HUES6 (cell line): ENCODE measurements at regions not wholly inside any gene's neighbourhood (a gene's known extent, or its start where the extent isn't known, plus 50 kb on each side); places are given as distances from the start of the nearest gene placed in this dataset.

Source experiments
- H3K27ac ChIP-seq: 2 replicates; pipeline ENCODE4 v1.7.0; 2013; ENCODE audit warnings: low read depth, mild to moderate bottlenecking, low read length, inconsistent platforms
- H3K27me3 ChIP-seq: 2 replicates; pipeline ENCODE4 v1.6.1; 2013; ENCODE audit warnings: low read length; ENCODE audit not compliant: control insufficient read depth, insufficient read depth
- H3K36me3 ChIP-seq: 2 replicates; pipeline ENCODE4 v1.6.1; 2013; ENCODE audit warnings: low read length; ENCODE audit not compliant: control insufficient read depth, insufficient read depth
- H3K4me1 ChIP-seq: 2 replicates; pipeline ENCODE4 v1.6.1; 2013; ENCODE audit warnings: low read length; ENCODE audit not compliant: control insufficient read depth, insufficient read depth
- H3K4me3 ChIP-seq: 2 replicates; pipeline ENCODE4 v1.5.1; 2013; ENCODE audit warnings: low read depth, low read length
- H3K9ac ChIP-seq: one replicate; pipeline ENCODE4 v1.6.1; 2013; ENCODE audit warnings: mild to moderate bottlenecking, low read length
- H3K9me3 ChIP-seq: 2 replicates; pipeline ENCODE4 v1.6.1; 2013; ENCODE audit warnings: low read depth, low read length; ENCODE audit not compliant: control insufficient read depth, insufficient read depth

DNA sequence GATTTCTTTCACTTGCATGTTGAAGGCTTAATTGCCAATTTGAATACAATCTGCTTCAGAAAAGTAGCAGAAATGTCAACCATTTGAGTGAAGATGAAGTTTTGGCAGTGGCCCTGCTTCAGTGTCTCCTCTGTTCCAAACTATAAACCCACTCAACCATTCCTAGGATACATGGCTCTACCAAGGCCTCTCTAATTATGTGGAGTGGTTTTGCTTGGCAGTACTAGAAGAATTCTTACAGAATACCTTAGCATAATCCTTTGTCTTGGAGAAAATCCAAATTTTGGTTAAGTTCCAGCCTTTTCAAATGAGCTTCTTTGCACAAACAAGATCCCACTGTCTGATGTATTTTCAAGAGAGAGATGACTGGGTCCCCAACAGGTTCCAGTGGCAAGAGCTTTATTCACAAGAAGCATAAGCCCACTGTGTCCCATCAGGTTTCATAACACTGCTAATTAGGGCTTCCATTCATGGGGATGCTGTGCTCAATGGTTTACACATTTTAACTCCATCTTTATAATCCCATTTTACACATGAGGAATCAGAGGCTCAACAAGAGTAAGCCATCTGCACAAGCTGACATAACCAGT, 234.5 kb downstream of the IPO8 start:
- Histone ChIP-seq H3K27me3 (no peaks in the 10 kb centered on the region), H3K9me3 (no peaks in the 10 kb centered on the region), H3K36me3 (no peaks in the 10 kb centered on the region), H3K4me1 (no peaks in the 10 kb centered on the region; the same call in 1 of the 2 replicates), H3K4me3 (no peak overlapping the region), H3K27ac (no peak overlapping the region), H3K9ac (no peak overlapping the region)

DNA sequence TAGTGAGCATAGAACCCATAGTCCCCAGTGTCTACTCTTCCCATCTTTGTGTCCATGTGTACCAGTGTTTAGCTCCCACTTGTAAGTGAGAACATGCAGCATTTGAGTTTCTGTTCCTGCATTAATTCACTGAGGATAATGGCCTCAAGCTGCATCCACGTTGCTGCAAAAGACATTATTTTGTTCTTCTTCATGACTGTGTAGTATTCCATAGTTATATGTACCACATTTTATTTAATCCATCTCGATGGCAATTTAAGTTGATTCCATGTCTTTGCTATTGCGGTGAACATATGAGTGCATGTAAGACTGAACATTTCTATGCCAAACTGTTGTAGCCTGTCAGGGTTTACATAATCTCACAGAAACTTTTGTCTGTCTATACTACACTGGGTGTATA, 237.2 kb downstream of the IPO8 start:
- H3K4me3 ChIP-seq: no peak overlapping the region
- H3K36me3 ChIP-seq: no peaks in the 10 kb centered on the region
- no peak overlapping the region for H3K9ac ChIP-seq
- no peak overlapping the region for H3K27ac ChIP-seq
- H3K4me1 ChIP-seq: no peaks in the 10 kb centered on the region; the same call in 1 of the 2 replicates
- no peaks in the 10 kb centered on the region for H3K9me3 ChIP-seq
- H3K27me3 ChIP-seq: no peaks in the 10 kb centered on the region

DNA sequence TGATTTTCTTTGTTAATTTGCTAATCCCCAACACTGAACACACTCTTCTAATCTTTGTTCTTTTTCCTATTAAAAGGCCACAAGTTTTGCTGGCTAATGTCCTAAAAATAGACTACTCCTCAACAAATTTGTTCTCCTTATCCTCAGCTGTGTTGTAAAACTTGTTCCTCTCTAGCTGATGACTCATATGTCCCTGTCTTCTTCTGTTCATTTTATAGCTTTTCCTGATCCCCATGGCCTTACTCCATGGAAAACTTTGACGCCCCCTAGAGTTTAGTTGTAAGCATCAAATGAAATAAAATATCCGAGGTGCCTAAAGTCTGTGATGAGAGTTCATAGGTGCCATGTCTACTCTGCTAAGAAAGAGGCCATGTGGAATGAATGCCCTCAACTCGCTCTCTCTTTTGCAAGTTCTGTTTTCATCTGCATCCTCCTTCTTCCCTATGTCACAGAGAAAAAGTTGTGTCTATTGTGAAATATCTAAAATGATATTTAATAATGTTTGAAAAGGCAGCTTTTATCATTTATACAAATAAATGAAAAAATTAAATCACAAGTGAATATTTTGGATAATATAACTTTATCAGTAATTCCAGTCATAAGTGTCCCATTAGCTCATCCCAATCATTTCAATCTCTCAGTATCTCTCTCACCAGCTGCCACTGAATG, 237.9 kb downstream of the IPO8 start:
- H3K27me3 ChIP-seq: no peaks in the 10 kb centered on the region
- H3K9ac ChIP-seq: no peak overlapping the region
- no peaks in the 10 kb centered on the region for H3K9me3 ChIP-seq
- H3K4me3 ChIP-seq: no peak overlapping the region
- H3K4me1 ChIP-seq: no peaks in the 10 kb centered on the region; the same call in 1 of the 2 replicates
- H3K36me3 ChIP-seq: no peaks in the 10 kb centered on the region
- H3K27ac ChIP-seq: no peak overlapping the region

DNA sequence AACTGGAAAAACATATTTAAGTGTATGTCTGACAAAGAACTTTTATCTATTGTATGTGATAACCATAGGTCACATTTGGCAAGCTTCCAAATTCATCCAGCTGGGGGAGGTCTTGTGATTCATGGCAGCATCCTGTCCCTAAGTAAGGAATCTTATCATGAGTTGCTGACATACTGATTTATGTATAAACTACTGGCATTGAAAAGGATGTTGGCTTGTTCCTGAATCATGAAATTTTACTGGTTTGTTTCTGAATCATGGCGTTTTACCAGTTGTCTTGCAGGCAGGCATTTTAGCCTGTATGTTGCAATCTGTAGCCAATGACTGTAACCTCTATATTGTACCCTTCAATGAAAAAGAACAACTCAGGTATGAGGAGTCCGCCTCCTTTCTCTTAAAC, 244.8 kb downstream of the IPO8 start:
- peaks cover 7% of the 10 kb centered on the region for H3K9me3 ChIP-seq
- H3K9ac ChIP-seq: no peak overlapping the region
- no peaks in the 10 kb centered on the region for H3K36me3 ChIP-seq
- H3K4me1 ChIP-seq: no peaks in the 10 kb centered on the region
- H3K27ac ChIP-seq: no peak overlapping the region
- no peak overlapping the region for H3K4me3 ChIP-seq
- H3K27me3 ChIP-seq: no peaks in the 10 kb centered on the region

DNA sequence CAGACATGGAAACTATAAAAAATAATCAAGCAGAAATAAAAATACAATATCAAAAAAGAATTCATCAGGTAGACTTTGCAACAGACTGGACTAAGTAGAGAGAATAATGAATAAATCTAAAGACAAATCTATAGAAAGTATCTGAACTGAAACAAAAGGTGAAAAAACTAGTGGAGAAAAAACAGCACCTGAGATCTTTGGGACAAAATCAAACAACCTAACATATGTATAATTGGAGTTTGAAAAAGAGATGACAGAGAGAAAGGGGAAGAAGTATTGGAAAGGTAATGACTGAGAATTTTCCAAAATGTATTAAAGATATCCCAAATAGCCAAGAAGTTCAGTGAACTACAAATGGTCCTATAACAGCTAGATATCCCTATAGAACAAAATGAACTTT, 245.4 kb downstream of the IPO8 start:
- Histone ChIP-seq H3K27ac (no peak overlapping the region), H3K4me1 (no peaks in the 10 kb centered on the region), H3K9me3 (peaks cover 7% of the 10 kb centered on the region), H3K27me3 (no peaks in the 10 kb centered on the region), H3K36me3 (no peaks in the 10 kb centered on the region), H3K4me3 (no peak overlapping the region), H3K9ac (no peak overlapping the region)

DNA sequence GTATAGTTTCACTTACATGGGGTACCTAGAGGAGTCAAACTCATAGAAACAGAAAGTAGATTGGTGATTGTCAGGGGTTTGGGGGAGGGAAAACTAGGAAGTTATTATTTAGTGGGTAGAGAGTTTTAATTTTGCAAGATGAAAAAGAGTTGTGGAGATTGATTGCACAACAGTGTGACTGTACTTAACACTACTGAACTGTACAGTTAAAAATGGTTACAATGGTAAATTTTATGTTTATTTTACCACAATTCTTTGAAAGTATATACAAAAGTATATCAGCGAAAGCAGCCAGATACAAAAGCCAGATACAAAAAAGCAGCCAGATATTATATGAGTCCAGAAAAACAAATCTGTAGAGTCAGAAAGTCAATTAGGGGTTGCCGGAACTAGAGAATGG, 247.6 kb downstream of the IPO8 start:
- H3K9me3 ChIP-seq: peaks cover 7% of the 10 kb centered on the region
- H3K27me3 ChIP-seq: no peaks in the 10 kb centered on the region
- H3K9ac ChIP-seq: no peak overlapping the region
- H3K4me3 ChIP-seq: no peak overlapping the region
- H3K36me3 ChIP-seq: no peaks in the 10 kb centered on the region
- no peak overlapping the region for H3K27ac ChIP-seq
- H3K4me1 ChIP-seq: no peaks in the 10 kb centered on the region

DNA sequence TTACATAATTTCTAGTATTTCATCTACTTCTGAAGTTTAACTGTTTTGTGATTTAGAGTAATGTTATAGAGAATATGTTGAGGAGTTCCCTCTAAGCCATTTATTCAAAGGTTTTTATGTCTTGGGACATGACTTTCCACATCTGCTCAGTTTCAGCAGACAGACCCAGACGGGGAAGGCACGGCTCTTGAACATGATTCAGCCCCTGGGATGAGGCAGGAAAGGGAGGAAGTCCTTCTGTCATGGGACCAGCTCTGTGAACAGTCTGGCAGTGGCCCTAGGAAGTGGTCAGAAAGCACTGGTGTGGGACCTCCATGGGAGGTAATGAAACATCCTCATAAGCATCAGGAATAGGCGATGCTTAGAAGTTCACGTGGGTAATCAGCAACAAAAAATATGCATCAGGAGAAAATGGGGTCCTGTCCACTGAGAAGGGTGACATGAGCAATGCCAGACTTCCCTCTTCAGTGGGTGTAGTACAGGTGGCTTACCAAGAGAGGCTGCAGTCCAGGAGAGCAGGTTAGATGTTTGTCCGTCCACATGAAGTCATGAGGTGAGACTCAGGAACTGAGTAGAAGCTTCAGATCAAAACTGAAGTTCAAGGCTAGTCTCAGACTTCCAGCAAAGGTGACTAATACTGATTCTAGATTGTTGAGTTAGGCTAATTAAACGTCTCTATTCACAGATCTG, 248.5 kb downstream of the IPO8 start:
- Histone ChIP-seq H3K9me3 (peaks cover 7% of the 10 kb centered on the region), H3K36me3 (no peaks in the 10 kb centered on the region), H3K4me3 (no peak overlapping the region), H3K27ac (no peak overlapping the region), H3K4me1 (no peaks in the 10 kb centered on the region), H3K27me3 (no peaks in the 10 kb centered on the region), H3K9ac (no peak overlapping the region)

DNA sequence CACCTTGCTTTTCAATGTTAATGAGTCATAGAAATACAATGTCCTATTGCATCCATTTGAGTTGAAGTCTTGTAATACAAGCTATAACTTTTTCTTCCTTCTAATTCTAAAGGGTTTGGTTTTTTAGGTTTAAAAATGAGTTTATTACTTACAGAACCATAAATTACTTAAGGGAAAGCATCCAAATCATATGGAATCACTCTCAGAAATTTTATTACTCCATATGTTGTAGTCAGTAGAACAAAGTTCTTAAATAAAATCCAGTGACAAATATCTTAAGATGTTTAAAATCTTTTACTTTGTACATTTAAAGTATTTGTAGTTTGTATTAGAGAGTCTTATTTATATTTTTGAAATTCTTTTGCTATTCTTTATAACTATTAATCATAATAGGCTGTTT, 253.2 kb downstream of the IPO8 start:
- H3K27me3 ChIP-seq: no peaks in the 10 kb centered on the region
- no peaks in the 10 kb centered on the region for H3K4me1 ChIP-seq
- no peaks in the 10 kb centered on the region for H3K36me3 ChIP-seq
- no peak overlapping the region for H3K27ac ChIP-seq
- no peak overlapping the region for H3K4me3 ChIP-seq
- no peaks in the 10 kb centered on the region for H3K9me3 ChIP-seq
- H3K9ac ChIP-seq: no peak overlapping the region

DNA sequence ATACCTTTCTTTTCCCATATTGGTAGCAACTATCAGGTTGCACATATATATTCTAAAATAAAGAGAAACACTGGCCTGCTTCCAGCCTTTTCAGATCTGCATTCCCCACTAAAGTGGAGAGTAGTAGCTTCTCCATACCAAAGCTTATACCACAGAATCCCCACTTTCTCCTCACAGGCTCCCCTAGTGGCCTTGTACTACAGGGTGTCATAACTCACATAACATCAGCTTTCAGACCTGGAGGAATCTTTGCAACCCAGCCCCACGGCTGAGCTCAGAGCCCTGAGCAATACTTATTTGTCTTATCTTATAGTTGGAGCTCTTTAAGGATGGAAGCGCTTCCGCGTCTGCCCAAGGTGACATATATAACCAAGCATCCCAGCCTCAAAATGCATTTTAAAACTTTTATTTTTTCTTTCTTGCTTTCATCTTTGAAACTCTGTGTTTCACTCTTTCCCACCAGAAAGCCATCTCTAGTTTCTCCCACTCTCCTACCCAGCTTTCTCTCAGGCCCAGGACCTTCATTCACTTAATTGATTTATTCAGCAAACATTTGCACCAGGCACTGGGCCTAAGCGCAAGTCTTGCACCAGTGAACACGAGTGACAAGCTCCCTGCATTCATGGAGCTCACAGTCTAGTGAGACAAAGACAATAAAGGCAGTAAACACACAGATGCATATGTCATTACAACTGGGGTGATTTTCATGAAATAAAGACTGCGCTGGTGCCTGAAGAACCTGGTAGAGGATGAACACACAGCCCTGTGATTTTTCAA, 254.7 kb downstream of the IPO8 start:
- no peaks in the 10 kb centered on the region for H3K27me3 ChIP-seq
- no peak overlapping the region for H3K4me3 ChIP-seq
- H3K36me3 ChIP-seq: no peaks in the 10 kb centered on the region
- no peaks in the 10 kb centered on the region for H3K4me1 ChIP-seq
- no peak overlapping the region for H3K27ac ChIP-seq
- H3K9ac ChIP-seq: no peak overlapping the region
- H3K9me3 ChIP-seq: no peaks in the 10 kb centered on the region

DNA sequence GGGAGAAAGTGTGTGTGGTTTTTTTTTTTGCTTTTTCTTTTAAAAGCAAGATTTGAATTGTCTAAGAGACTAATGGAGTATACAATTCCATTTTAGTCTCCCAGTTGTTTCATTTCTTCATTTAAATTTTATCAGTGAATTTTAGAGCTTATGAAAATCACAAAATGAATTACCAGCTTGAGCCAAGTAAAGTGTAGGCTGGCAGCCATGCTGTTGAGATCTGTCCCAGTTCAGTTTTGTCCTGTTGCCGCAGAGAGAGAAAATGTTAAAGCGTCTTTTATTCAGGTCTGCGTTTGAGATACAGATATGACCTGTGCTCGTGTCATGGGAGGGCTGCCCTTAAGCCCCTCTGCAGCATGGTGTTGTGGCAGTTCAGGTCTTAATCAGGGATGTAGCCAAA, 256.5 kb downstream of the IPO8 start:
- H3K4me3 ChIP-seq: no peak overlapping the region
- no peak overlapping the region for H3K27ac ChIP-seq
- H3K27me3 ChIP-seq: no peaks in the 10 kb centered on the region
- H3K9ac ChIP-seq: no peak overlapping the region
- no peaks in the 10 kb centered on the region for H3K4me1 ChIP-seq
- H3K36me3 ChIP-seq: no peaks in the 10 kb centered on the region
- H3K9me3 ChIP-seq: no peaks in the 10 kb centered on the region

DNA sequence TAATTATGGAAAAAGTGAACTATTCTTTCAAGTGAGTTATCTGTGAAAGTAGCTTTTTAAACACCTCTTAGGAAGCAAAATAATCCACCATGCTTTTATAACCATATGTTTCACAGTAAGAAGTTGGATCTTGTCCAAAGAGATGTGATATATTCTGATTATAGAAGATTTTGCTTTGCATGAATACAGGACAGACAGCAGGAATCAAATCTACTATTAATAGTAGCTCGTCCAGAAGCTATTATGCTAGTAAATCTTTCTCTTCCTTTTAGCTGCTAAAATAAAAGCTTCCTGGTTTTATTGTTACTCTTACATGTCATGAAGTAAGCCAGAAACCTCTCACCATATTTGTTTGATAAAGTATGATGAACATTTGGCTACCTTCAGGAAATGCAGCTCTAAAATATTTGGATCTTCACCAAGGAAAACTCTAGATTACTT, 257.0 kb downstream of the IPO8 start:
- Histone ChIP-seq H3K4me1 (no peaks in the 10 kb centered on the region), H3K27ac (no peak overlapping the region), H3K9me3 (no peaks in the 10 kb centered on the region), H3K27me3 (no peaks in the 10 kb centered on the region), H3K9ac (no peak overlapping the region), H3K4me3 (no peak overlapping the region), H3K36me3 (no peaks in the 10 kb centered on the region)
